GM19467 (cell line): ENCODE measurements at regions not wholly inside any gene's neighbourhood (a gene's known extent, or its start where the extent isn't known, plus 50 kb on each side); places are given as distances from the start of the nearest gene placed in this dataset.
"Not testable (repeated sequence)": the region's sequence is repeated elsewhere in the genome, so short reads cannot be mapped to it uniquely, and the experiment has no call there.

ENCODE experiments used
- ATAC-seq: cut with Tn5 transposase; IDR thresholded peaks from one replicate; pipeline ENCODE4 v1.9.1; 2021; ENCODE audit warnings: mild to moderate bottlenecking, moderate library complexity; ENCODE audit not compliant: unreplicated experiment

DNA sequence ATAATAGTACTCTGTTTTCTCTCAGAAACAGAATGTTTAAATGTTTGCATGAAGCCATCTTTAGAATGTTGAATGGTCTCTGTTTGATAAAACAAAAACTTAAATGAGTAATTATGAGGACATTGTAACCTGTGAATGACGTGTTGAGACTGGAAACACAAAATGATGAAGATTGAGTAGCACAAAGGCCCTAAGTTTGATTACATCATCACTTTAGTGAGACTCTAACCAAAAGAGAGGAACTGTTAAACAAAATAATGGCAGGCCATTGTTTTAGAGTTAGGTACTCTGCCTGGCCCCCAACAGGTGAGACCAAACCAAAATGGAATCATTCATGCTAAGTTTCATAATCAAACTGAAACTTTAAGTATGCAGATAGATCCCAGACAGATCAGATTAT, 1561.7 kb upstream of the SLC39A10 start:
- no peak for ATAC-seq

DNA sequence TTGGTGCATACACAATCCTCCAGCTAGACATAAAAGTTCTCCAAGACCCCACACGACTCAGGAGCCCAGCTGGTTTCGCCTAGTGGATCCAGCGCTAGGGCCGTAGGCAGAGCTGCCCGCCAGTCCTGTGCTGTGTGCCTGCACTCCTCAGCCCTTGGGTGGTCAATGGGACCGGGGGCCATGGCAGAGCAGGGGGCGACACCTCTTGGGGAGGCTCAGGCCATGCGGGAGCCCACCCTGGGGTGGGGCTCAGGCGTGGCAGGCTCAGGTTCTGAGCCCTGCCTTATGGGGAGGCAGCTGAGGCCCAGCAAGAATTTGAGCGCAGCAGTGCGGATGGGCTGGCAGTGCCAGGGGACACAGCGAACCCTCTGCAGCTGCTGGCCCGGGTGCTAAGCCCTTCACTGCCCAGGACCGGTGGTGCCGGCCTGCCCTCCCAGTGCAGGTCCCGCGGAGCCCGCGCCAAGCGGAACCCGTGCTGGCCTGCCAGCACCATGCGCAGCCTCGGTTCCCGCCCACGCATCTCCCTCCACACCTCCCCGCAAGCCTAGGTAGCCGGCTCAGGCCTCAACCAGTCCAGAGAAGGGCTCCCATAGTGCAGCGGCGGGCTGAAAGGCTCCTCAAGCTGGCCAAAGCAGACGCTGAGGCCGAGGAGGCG, 1566.6 kb upstream of the SLC39A10 start:
- ATAC-seq, result no peak

DNA sequence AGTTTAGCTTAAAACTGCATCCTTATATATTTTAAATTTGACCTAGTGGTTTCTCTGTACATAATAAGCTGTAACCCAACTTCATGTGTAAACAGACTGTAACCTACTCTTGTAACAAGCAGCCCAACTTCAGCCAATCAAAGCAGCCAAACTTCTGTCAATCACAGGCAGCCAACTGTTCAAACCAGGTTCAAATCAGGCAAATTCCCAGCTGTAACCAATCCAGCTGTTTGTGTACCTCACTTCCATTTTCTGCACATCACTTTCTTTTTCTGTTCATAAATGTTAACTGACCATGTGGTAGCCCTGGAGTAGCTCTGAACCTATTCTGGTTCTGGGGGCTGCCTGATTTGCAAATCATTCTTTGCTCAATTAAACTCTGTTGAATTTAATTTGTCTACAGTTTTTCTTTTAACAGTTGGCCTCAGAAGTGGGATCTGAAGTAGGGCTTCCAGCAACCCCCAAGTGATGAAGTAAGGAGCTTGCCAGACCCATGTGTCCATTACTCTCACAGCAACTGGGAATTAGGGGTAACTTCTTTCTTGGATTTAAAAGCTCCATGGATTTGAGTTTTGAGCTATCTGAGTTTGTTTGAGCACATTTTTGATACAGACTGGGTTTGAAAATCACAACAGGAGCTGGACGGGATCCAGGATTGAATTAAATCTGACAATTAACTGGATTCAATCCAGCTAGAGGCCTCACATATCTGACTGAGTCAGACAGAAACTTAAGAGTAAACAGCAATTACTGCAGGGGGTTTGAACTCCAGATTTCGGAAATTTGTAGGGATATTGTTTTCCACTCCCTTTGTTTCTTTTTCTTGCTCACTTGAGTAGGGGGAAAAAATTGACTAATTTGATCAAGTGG, 1569.7 kb upstream of the SLC39A10 start:
- no peak for ATAC-seq

DNA sequence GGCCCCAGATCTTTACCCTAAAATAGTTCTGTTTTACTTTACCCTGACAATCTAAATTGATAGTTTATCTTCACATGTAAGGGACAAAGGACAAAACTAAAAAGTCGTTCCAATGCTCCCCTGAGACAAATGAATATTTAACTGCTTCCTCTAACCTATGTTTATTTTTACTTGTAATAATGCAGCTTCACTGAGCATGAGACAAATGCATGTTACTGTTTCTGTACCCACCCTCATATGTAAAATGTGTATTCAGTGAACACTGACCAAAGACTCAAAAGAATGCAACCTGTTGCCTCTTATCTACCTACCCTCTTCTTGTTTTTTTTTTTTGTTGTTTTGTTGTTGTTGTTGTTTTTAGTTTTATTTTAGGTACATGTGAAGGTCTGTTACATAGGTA, 1570.9 kb upstream of the SLC39A10 start:
- ATAC-seq, result no peak

DNA sequence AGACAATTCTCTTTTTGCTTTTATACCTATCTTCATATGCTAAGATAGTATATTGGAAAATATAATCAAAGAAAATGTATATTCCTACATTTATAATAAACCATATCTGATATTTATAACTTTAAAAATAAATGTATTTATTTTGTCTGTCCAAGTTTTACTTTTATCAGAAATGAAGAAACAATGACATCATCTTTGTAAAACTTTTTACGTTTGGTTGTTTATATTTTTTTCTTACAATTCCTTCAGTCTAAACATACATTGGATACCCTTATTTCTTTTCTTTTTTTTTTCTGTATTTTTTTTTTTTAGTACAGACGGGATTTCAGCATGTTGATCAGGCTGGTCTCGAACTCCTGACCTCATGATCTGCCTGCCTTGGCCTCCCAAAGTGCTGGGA, 1577.0 kb upstream of the SLC39A10 start:
- ATAC-seq, result no peak

DNA sequence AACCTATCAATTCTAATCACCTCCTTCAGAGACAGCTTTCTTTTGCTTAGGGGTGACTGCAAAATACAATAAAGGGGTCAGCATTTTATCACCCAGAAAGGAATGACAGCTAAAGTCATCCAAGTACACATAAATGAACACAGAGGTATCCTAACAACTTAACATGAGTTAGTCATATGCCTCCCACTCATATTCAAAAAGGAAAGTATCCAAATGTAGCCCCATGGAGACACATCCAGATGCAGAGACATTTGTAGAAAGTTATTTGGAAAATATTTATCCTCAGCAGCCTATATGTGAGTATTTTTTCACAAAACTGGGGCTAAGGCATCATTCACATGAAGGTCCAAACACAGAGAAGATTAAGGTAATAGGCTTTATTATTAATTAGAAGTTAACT, 1579.7 kb upstream of the SLC39A10 start:
- no peak for ATAC-seq

DNA sequence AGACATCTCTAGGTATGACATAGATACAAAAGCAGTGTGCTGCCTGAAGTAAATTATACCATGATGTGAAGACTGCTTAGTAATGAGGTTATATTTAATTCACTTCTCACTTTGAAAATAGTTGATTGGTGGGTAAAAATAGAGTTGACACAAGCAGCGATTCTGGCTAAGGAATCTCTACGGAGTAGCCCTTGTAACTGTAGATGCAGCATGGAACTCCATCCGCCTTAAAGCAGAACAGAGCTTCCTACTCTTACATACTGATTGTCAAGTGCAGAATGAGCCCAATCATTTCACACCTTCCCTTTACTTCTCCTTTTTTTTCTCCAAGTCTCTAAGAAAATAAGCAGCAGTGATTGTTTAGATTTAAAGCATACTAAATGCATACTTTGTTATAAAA, 1594.6 kb upstream of the SLC39A10 start:
- no peak for ATAC-seq

DNA sequence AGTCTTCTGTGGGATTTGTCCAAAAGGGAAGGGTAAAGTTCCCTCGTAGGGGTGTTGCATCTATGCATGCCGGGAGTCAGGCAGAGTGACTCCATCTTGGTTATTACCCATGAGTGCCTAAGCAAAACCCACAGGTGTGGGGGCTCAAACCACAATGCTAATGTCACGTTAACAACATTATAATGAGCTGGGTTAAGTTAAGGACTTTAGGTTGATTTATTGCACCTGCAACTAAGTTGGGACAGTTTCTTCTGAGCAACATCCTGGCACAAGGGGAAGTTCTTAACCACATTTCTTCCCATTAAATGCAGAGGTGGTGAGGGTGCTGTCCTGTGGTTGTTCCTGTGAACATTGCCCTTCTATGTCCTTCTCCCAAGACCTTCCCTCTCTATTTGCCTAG, 1596.8 kb upstream of the SLC39A10 start:
- no peak for ATAC-seq

DNA sequence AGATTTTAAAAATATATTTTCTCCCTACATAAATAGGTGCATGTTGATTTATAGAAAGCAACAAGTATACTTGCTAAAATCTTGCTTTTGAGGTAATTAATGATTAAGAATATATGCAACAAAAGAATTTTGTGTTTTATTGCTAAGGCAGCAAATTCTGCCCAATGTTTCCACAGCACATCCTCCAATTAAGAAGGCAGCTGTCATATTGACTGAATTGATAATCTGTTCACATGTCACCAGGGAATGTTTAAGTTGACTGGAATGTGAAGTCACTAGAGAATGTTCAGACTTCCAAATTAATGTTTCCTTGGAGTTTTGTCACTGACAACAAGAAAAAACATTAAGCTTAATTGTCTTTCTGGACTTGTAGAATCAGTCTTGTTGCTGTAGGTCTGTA, 1602.7 kb upstream of the SLC39A10 start:
- no peak for ATAC-seq

DNA sequence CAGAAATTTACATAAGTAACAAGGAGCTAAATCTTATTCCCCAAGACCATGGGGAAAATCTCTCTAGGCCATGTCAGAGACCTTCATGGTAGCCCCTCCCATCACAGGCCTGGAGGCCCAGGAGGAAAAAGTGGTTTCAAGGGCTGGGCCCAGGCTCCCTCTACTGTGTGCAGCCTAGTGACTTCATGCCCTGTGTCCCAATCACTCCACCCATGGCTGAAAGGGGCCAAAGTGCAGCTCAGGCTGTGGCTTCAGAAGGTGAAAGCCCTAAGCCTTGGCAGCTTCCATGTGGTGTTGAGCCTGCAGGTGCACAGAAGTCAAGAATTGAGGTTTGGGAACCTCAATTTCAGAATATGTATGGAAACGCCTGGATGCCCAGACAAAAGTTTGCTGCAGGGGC, 1612.7 kb upstream of the SLC39A10 start:
- no peak for ATAC-seq

DNA sequence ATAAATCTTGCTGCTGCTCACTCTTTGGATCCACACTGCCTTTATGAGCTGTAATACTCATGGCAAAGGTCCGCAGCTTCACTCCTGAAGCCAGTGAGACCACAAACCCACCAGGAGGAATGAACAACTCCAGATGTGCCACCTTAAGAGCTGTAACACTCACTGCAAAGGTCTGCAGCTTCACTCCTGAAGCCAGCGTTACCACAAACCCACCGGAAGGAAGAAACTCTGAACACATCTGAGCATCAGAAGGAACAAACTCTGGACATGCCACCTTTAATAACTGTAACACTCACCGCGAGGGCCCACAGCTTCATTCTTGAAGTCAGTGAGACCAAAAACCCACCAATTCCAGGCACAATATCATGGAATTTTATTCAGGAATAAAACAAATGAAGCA, 1635.9 kb upstream of the SLC39A10 start:
- ATAC-seq, result not testable (repeated sequence)

DNA sequence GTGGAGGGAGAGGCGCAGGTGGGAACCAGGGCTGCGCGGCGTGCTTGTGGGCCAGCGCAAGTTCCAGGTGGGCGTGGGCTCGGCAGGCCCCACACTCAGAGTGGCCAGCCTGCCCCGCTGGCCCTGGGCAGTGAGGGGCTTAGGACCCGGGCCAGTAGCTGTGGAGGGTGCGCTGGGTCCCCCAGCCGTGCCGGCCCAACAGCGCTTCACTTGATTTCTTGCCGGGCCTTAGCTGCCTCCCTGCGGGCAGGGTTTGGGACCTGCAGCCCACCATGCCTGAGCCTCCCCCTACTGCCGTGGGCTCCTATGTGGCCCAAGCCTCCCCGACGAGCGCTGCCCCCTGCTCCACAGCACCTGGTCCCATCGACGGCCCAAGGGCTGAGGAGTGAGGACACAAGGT, 1636.9 kb upstream of the SLC39A10 start:
- ATAC-seq, result no peak

DNA sequence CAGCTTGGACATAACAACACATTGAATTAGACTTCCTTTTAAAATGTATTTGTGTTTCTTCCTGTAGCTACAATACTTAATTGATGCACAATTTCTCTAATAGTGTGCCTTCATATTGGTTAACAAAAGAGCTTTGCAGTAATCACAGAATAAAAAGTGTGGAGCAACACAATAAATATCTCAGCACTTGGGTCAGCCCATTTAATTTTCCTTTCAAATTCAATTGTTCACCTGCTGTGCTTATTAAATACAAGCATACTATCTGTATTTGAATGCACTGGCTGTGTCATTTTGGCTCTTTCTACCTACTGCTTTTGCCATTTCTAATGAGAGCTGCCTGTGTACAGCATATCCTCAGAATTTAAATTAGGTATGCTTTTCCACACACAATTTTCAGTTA, 1641.3 kb upstream of the SLC39A10 start:
- no peak for ATAC-seq

DNA sequence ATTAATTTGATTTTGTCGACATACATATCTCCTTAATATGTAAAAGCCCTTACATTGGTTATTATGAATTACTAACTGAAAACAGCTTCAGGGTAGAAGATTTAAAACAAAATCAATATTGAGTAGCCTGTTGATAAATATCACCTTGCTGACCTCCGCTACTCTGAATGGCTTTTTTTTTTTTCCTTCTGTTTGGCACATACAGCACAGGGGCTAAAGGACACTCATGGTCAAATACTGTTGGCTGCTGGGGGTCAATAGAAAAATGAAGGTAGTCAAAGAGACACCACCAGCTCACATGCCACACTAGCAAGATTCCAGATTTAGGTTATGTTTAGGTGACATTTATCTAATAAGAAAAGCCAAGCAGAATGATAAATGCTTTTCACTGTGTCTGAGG, 1642.4 kb upstream of the SLC39A10 start:
- no peak for ATAC-seq

DNA sequence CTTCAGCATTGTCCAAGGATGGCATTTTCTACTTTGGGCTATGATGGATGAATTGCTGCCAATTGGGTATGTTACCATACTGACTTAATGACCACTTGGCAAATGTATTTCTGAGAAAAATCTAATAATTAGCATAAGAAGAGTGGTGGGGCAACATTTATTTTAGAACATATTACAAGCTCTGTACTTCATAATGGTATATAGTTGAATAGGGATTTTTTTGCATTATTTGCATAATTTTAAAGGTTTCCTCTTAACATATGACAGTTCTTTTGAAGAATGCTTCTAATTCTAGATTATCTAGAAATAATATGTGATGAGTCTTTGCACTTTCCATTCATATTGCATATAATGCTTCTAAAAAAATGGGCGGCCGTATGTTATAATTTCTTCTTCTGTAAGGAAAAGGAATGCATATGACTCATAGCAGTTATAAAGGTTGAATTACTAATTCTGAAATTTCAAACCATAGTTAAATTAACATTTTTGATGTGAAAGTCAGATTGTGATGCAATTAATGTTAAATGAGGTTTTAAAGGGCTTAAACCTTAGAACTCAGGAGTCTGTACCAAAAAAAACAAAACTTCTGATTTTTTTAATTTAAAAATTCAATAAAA, 1652.3 kb upstream of the SLC39A10 start:
- ATAC-seq, result no peak

DNA sequence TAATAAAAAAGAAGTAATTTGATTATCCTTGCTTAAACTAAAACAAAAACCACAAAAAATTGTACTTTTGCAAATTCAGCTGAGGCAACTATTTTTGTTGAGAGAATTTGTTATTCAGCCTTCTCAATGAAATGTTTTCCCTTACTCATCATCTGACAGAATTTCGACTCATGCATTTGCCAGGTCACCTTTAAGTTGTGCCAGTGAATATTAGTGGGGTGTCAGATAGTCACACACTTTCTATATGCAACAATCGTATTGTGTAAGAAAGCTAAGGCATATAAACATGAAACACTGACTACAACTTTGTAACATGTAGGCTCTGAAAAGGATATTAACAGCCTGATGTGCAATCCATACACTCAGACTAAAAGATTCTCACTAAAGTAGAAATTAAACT, 1653.1 kb upstream of the SLC39A10 start:
- no peak for ATAC-seq

DNA sequence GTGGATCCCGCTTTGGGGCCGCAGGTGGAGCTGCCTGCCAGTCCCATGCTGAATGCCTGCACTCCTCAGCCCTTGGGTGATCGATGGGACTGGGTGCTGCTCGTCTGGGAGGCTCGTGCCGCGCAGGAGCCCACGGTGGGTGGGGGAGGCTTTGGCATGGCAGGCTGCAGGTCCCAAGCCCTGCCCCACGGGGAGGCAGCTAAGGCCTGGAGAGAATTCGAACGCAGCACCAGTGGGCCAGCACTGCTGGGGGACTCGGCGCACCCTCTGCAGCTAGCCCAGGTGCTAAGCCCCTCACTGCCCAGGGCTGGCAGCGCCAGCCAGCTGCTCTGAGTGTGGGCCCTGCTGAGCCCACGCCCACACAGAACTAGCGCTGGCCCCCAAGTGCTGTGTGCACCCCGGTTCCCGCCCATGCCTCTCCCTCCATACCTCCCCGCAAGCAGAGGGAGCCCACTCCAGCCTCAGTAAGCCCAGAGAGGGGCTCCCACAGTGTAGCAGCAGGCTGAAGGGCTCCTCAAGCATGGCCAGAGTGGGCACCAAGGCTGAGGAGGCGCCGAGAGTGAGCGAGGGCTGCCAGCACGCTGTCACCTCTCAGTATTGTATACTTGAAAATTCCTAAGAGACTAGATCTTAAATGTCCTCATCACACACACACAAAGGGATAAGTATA, 1654.2 kb upstream of the SLC39A10 start:
- ATAC-seq, result no peak

DNA sequence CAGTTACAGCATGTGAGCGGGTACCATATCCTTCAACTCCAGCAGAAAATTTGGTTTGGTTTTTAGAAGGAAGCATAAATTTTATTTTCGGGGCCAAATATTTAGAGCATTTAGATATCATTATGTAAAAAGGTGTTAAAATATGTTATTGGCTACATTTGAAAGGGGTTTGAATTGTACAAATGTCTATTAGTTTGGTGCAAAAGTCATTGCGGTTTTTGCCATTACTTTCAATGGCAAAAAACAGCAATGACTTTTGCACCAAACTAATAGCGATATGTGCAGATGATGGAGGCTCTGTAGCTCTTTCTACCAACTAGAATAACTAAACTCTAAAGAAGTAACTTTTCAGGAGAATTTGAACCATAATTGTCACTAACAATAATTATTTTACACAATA, 1666.2 kb upstream of the SLC39A10 start:
- ATAC-seq, result no peak

DNA sequence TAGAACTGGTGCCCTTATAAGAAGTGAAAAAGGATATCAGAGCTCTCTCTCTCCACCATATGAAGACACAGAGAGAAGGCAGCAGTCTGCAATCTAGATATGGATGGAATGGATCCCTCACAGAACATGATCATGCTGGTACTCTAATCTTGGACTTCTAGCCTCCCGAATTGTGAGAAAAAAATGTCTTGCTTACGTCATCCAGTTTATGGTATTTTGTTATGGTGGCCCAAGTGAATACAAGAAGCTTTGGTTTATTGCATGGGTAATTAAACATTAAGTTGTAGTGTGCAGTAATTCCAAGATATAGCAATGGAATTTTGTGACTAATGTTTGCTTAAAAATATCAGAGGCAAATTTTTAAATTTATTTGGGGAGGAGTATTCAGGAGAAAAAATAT, 1667.4 kb upstream of the SLC39A10 start:
- ATAC-seq, result no peak

DNA sequence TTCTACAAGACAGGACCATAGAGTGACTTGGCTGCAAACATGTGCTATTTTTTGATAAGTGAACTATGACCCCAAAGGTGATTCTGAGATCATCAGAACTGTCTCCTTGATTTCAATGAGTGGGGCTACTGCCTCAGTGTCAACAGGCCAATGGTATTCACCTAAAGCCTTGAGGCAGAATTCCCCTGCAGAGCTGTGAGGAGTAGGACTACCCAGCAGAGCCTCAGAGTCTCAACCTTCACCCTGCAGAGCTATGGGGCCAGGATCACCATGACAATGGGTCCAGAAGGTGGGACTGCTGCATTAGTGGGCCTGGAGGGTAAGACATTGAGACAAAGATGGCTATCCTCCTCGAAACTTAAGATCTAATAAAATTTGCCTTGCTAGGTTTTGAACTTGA, 1668.2 kb upstream of the SLC39A10 start:
- ATAC-seq, result no peak

DNA sequence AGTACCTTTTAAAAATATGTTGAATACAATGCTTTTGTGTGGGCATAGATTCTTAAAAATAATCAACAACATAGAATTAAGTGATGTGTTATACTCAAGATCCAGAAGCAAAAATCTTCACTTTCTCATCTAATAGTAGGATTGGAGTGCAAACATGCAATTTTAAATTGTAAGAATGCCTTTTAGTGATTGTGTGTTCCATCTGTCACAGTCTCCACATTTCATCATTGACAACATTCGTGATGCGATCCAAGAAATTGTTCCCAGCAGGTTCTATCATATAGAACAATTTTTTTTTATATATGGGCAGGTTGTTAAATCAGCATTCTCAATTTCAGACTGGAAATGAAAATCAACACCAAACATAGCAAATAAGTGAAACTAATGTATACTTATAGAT, 1671.8 kb upstream of the SLC39A10 start:
- no peak for ATAC-seq

DNA sequence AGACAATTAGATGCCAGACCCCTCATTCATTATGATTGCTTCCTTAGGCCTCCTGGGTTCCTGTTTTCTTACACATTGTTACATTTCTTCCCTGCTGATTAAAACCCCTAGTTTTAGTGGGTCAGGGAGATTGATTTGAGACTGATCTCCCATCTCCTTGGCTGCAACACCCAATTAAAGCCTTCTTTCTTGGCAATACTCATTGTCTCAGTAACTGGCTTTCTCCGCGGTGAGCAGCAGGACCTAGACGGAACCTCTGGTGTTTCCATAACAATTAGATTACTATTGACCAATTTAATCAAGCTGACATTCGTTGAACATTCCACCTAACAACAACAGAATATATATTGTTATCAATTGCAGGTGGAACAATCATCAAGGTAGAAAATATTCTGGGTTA, 1676.4 kb upstream of the SLC39A10 start:
- ATAC-seq, result no peak
